HCT116 (cell line): ENCODE measurements at regions not wholly inside any gene's neighbourhood (a gene's known extent, or its start where the extent isn't known, plus 50 kb on each side); places are given as distances from the start of the nearest gene placed in this dataset.

Source experiments
- CEBPB ChIP-seq: IDR thresholded peaks from 2 replicates; pipeline ENCODE4 v1.6.1; 2012; ENCODE audit warnings: low read depth
- CTCF ChIP-seq, 3 experiments: fragments of 200-600 bp in 1 of 3; sonication (generic) in 1 of 3; IDR thresholded peaks in 2 of 3; conservative IDR thresholded peaks in 1 of 3; 2 replicates each; pipeline ENCODE4 v1.5.1; 2012 to 2017; ENCODE audit warnings: low read depth in 2 of 3, low read length in 2 of 3, antibody characterized with exemption in 1 of 3, borderline replicate concordance in 1 of 3, control low read depth in 1 of 3, mild to moderate bottlenecking in 1 of 3, mixed read lengths in 1 of 3, mixed run types in 1 of 3, moderate library complexity in 1 of 3; ENCODE audit not compliant: insufficient read depth in 1 of 3
- EZH2 ChIP-seq: fragments of 200-600 bp; sonication (generic); IDR thresholded peaks from 2 replicates; pipeline ENCODE4 v1.6.1; 2017; ENCODE audit warnings: antibody characterized with exemption, mixed run types
- JUND ChIP-seq: IDR thresholded peaks from 2 replicates; pipeline ENCODE4 v1.6.1; 2012
- POLR2A ChIP-seq: IDR thresholded peaks from 2 replicates; pipeline ENCODE4 v1.7.0; 2011; ENCODE audit warnings: borderline replicate concordance; ENCODE audit not compliant: insufficient read depth, insufficient read length; ENCODE audit errors: extremely low read depth
- POLR2AphosphoS5 ChIP-seq: IDR thresholded peaks from 2 replicates; pipeline ENCODE4 v1.6.1; 2011; ENCODE audit warnings: mild to moderate bottlenecking, low read depth, low read length, moderate library complexity
- ZBTB33 ChIP-seq: IDR thresholded peaks from 2 replicates; pipeline ENCODE4 v1.6.1; 2011; ENCODE audit warnings: mild to moderate bottlenecking, low read length, moderate library complexity; ENCODE audit not compliant: insufficient replicate concordance; ENCODE audit errors: extremely low read depth
- ZFX ChIP-seq: fragments of 450-650 bp; IDR thresholded peaks from 2 replicates; pipeline ENCODE4 v1.6.1; 2017

DNA sequence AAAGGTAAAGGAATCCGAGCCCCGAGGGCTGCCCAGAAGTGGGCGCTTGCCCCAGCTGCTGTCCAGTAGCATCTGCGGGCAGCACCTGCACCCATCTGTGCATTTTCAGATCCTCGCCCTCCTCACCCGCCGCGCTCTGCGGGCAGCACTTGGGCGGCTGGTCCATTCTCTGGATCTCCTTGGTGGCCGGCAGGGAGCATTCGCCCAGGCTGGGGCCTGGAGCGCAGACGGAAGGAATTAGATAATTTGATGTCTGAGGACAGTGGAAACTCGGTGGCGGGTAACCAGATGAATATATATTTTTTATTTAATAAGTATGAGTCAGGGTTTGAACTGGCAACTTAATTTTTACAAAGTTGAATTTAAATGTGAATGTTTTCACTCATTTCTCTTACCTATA, 88.5 kb downstream of the NPIPB11 start:
- TF ChIP-seq CTCF (IDR thresholded peaks at IDR 0.05 in 2 of 3, conservative IDR thresholded peaks at IDR 0.05 in 1 of 3; ENCODE audit: borderline replicate concordance in 1 of 3, insufficient read depth in 1 of 3, low read depth in 2 of 3, low read length in 2 of 3), result no peak
- TF ChIP-seq ZBTB33, result no peak
- TF ChIP-seq ZFX, result no peak
- no peak for TF ChIP-seq POLR2AphosphoS5
- no peak for TF ChIP-seq POLR2A
- no peak for TF ChIP-seq CEBPB
- no peak for TF ChIP-seq JUND
- no peak for TF ChIP-seq EZH2
